Activated B cell treated with CpG ODN at 0.5 μM for 24 hours (primary cell): ENCODE measurements at regions not wholly inside any gene's neighbourhood (a gene's known extent, or its start where the extent isn't known, plus 50 kb on each side); places are given as distances from the start of the nearest gene placed in this dataset.
"Not testable (repeated sequence)": the region's sequence is repeated elsewhere in the genome, so short reads cannot be mapped to it uniquely, and the experiment has no call there.

Experiments used
- ATAC-seq: fragments of 200-7000 bp; cut with Tn5 transposase; one replicate; pipeline ENCODE4 v1.10.0; 2021; ENCODE audit warnings: low read depth, mild to moderate bottlenecking, moderate library complexity
- CTCF ChIA-PET: fragments of 350-600 bp; sonication (Branson Sonifier 250); formaldehyde crosslinking; loops from one replicate; lab custom pipeline; 2021; ENCODE audit warnings: antibody characterized with exemption; lab: Charles Lee
- POLR2A ChIA-PET: fragments of 350-600 bp; sonication (Branson Sonifier 250); formaldehyde crosslinking; loops from one replicate; lab custom pipeline; 2021; ENCODE audit warnings: antibody characterized with exemption; lab: Charles Lee
- DNase-seq: peaks from one replicate; pipeline ENCODE4 v3.0.0; 2022
- H3K27ac Mint-ChIP-seq: one replicate; pipeline ENCODE4 v1.8.0; 2020; ENCODE audit warnings: mixed read lengths
- H3K27me3 Mint-ChIP-seq: one replicate; pipeline ENCODE4 v1.8.0; 2021; ENCODE audit warnings: mixed read lengths
- H3K36me3 Mint-ChIP-seq: one replicate; pipeline ENCODE4 v1.8.0; 2021; ENCODE audit warnings: low read depth, mixed read lengths
- H3K4me1 Mint-ChIP-seq: one replicate; pipeline ENCODE4 v1.8.0; 2021; ENCODE audit warnings: mixed read lengths
- H3K4me3 Mint-ChIP-seq: one replicate; pipeline ENCODE4 v1.8.0; 2020; ENCODE audit warnings: mild to moderate bottlenecking, mixed read lengths
- H3K9me3 Mint-ChIP-seq: one replicate; pipeline ENCODE4 v1.8.0; 2020; ENCODE audit warnings: mixed read lengths
- CTCF ChIP-seq: fragments of 200-600 bp; IDR thresholded peaks from one replicate; pipeline ENCODE4 v1.8.0; 2022; ENCODE audit warnings: antibody characterized with exemption, mild to moderate bottlenecking
- intact Hi-C: fragments of 100-400 bp; cut with micrococcal nuclease; formaldehyde crosslinking; loops from one replicate; pipeline ENCODE4 v1.15.1; 2024

- H3K4me1 Mint-ChIP-seq = no peaks in the 10 kb centered on the region
- no peak for TF ChIP-seq CTCF
- intact Hi-C loops = no loop called here
- H3K27ac Mint-ChIP-seq = no peak overlapping the region
- DNase-seq (no peak), ATAC-seq (no peak)
- CTCF ChIA-PET = no interaction called here
- no peaks in the 10 kb centered on the region for H3K27me3 Mint-ChIP-seq
- peaks cover 7% of the 10 kb centered on the region for H3K9me3 Mint-ChIP-seq
- H3K36me3 Mint-ChIP-seq = no peaks in the 10 kb centered on the region
- H3K4me3 Mint-ChIP-seq = no peak overlapping the region
- POLR2A ChIA-PET = no interaction called here
These were observed 447.1 kb upstream of the CDH10 start for GRCh38 chr5:25091921-25092320.

GRCh38 chr5:25090854-25091253, 446.1 kb upstream of the CDH10 start:
- no peak for DNase-seq
- POLR2A ChIA-PET = no interaction called here
- Mint-ChIP-seq H3K4me3 (no peak overlapping the region), H3K27me3 (no peaks in the 10 kb centered on the region), H3K27ac (no peak overlapping the region), H3K4me1 (no peaks in the 10 kb centered on the region), H3K9me3 (peaks cover 7% of the 10 kb centered on the region), H3K36me3 (no peaks in the 10 kb centered on the region)
- CTCF ChIA-PET = no interaction called here
- intact Hi-C loops = no loop called here
- ATAC-seq = no peak
- no peak for TF ChIP-seq CTCF

GRCh38 chr5:25090275-25090674, 445.5 kb upstream of the CDH10 start:
- Mint-ChIP-seq H3K4me3 (no peak overlapping the region), H3K36me3 (no peaks in the 10 kb centered on the region), H3K27ac (no peak overlapping the region), H3K4me1 (no peaks in the 10 kb centered on the region), H3K9me3 (peaks cover 7% of the 10 kb centered on the region), H3K27me3 (no peaks in the 10 kb centered on the region)
- ATAC-seq = no peak
- TF ChIP-seq CTCF = no peak
- ChIA-PET CTCF (no interaction called here), POLR2A (no interaction called here)
- intact Hi-C loops = no loop called here
- no peak for DNase-seq

GRCh38 chr5:25088689-25089088, 443.9 kb upstream of the CDH10 start:
- DNase-seq, CTCF ChIA-PET, H3K27me3 Mint-ChIP-seq, H3K4me1 Mint-ChIP-seq, intact Hi-C loops, POLR2A ChIA-PET, H3K27ac Mint-ChIP-seq, H3K9me3 Mint-ChIP-seq, H3K4me3 Mint-ChIP-seq, ATAC-seq, H3K36me3 Mint-ChIP-seq: not testable (repeated sequence)

- H3K9me3 Mint-ChIP-seq, ATAC-seq, H3K27me3 Mint-ChIP-seq, POLR2A ChIA-PET, intact Hi-C loops, CTCF ChIA-PET, H3K27ac Mint-ChIP-seq, H3K4me1 Mint-ChIP-seq, H3K4me3 Mint-ChIP-seq, DNase-seq, H3K36me3 Mint-ChIP-seq: not testable (repeated sequence)
These were observed 438.5 kb upstream of the CDH10 start for GRCh38 chr5:25083261-25083660.

- no peaks in the 10 kb centered on the region for H3K27me3 Mint-ChIP-seq
- H3K36me3 Mint-ChIP-seq = no peaks in the 10 kb centered on the region
- no peak for TF ChIP-seq CTCF
- no peaks in the 10 kb centered on the region for H3K4me1 Mint-ChIP-seq
- ChIA-PET CTCF (no interaction called here), POLR2A (no interaction called here)
- ATAC-seq (no peak), DNase-seq (no peak)
- H3K9me3 Mint-ChIP-seq = peaks cover 3% of the 10 kb centered on the region
- intact Hi-C loops = no loop called here
- no peak overlapping the region for H3K4me3 Mint-ChIP-seq
- H3K27ac Mint-ChIP-seq = no peak overlapping the region
These were observed 421.5 kb upstream of the CDH10 start for GRCh38 chr5:25066239-25066638.
